HepG2 (cell line): ENCODE measurements at regions not wholly inside any gene's neighbourhood (a gene's known extent, or its start where the extent isn't known, plus 50 kb on each side); places are given as distances from the start of the nearest gene placed in this dataset.

Source experiments
- NFE2 ChIP-seq: sonication (generic); formaldehyde crosslinking; IDR thresholded peaks from 2 replicates; pipeline ENCODE4 v1.4.0; 2020; ENCODE audit warnings: missing genetic modification reagents
- NRL ChIP-seq: sonication (generic); formaldehyde crosslinking; IDR thresholded peaks from 2 replicates; pipeline ENCODE4 v1.5.0; 2020; ENCODE audit warnings: missing genetic modification reagents, mild to moderate bottlenecking, moderate library complexity, borderline replicate concordance
- PHF8 ChIP-seq: sonication (generic); formaldehyde crosslinking; IDR thresholded peaks from 2 replicates; pipeline ENCODE4 v1.5.0; 2020; ENCODE audit warnings: missing genetic modification reagents
- POLR2AphosphoS5 ChIP-seq: IDR thresholded peaks from 2 replicates; pipeline ENCODE4 v1.6.1; 2012; ENCODE audit warnings: low read depth, low read length
- RELA ChIP-seq: sonication (generic); formaldehyde crosslinking; IDR thresholded peaks from 2 replicates; pipeline ENCODE4 v1.4.0; 2020; ENCODE audit warnings: missing genetic modification reagents
- ZBTB21 ChIP-seq: sonication (generic); formaldehyde crosslinking; IDR thresholded peaks from 2 replicates; pipeline ENCODE4 v1.4.0; 2020; ENCODE audit warnings: missing genetic modification reagents
- ZBTB8A ChIP-seq: sonication (generic); formaldehyde crosslinking; IDR thresholded peaks from 2 replicates; pipeline ENCODE4 v1.4.0; 2020; ENCODE audit warnings: mild to moderate bottlenecking, low read depth, missing genetic modification reagents, borderline replicate concordance
- ZFX ChIP-seq: sonication (generic); formaldehyde crosslinking; IDR thresholded peaks from 2 replicates; pipeline ENCODE4 v1.4.0; 2020; ENCODE audit warnings: mild to moderate bottlenecking, low read depth, missing genetic modification reagents, moderate library complexity
- ZNF138 ChIP-seq: sonication (generic); formaldehyde crosslinking; IDR thresholded peaks from 2 replicates; pipeline ENCODE4 v1.5.0; 2020; ENCODE audit warnings: mild to moderate bottlenecking, low read depth, missing genetic modification reagents
- ZNF709 ChIP-seq: sonication (generic); formaldehyde crosslinking; IDR thresholded peaks from 2 replicates; pipeline ENCODE4 v1.5.0; 2020; ENCODE audit warnings: mild to moderate bottlenecking, missing genetic modification reagents
- TF ChIP-seq, protein P1 (sequence below): sonication (generic); formaldehyde crosslinking; IDR thresholded peaks from 2 replicates; pipeline ENCODE4 v1.5.0; 2020; ENCODE audit warnings: mild to moderate bottlenecking, missing genetic modification reagents, moderate library complexity

DNA sequence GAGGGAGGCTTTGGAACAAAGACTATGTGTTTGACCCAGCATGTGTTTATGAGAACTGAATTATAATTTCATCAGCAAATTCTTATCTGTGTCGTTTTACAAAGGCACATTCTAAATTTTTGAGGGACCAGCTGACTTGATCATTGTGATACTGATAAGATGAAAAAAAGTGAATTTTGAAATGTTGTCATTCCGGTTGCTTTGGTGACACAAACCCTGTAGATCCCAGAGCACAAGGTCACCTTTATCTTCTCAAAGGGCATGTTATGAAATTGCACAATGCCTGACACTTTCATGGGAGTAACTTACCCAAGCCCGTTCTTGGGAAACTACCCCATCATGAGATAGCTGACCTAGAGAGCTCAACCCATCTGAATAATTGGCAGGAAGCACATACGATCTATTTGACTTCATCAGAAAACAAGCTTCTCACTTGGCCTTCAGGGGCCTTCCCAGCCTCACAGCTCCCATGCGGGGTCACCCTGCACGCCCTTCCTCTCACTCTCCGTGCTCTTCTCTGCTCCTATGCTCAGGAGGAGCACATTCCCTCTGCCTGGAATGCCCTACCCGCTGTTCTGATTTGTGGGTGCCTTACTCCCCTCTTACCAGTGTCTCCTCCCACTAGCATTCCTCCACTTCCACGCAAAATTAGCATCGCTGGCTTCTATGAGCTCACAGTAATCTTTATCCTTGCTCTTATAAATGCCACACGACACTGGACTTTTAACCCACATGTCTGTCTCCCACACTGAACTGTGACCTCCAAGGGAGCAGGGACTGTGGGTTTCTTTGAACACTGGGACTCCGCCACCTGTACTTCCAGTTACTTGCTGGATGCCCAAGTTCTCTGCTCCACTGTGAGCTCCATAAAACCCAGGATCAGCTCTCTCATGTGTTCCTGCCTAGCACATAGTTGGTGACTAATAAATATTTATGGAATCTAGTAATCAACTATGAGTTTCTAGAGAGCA is 555.8 kb upstream of the ID2 start:
- TF ChIP-seq RELA (peak; percentile 98; the same call in 1 of the 2 replicates), NFE2 (CRISPR knock-in tag) (no peak), NRL (CRISPR knock-in tag) (no peak), POLR2AphosphoS5 (peak; percentile 75), ZNF709 (peak; percentile 92; the same call in 1 of the 2 replicates), ZNF138 (no peak), ZFX (CRISPR knock-in tag) (peak; percentile 71), ZBTB8A (CRISPR knock-in tag) (no peak), ZBTB21 (CRISPR knock-in tag) (peak; percentile 80), PHF8 (CRISPR knock-in tag) (peak; percentile 44)
- TF ChIP-seq, protein P1, sequence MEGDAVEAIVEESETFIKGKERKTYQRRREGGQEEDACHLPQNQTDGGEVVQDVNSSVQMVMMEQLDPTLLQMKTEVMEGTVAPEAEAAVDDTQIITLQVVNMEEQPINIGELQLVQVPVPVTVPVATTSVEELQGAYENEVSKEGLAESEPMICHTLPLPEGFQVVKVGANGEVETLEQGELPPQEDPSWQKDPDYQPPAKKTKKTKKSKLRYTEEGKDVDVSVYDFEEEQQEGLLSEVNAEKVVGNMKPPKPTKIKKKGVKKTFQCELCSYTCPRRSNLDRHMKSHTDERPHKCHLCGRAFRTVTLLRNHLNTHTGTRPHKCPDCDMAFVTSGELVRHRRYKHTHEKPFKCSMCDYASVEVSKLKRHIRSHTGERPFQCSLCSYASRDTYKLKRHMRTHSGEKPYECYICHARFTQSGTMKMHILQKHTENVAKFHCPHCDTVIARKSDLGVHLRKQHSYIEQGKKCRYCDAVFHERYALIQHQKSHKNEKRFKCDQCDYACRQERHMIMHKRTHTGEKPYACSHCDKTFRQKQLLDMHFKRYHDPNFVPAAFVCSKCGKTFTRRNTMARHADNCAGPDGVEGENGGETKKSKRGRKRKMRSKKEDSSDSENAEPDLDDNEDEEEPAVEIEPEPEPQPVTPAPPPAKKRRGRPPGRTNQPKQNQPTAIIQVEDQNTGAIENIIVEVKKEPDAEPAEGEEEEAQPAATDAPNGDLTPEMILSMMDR (CRISPR knock-in tag) = peak; percentile 36
